ENCODE measurements at regions not wholly inside any gene's neighbourhood (a gene's known extent, or its start where the extent isn't known, plus 50 kb on each side); places are given as distances from the start of the nearest gene placed in this dataset.

DNA sequence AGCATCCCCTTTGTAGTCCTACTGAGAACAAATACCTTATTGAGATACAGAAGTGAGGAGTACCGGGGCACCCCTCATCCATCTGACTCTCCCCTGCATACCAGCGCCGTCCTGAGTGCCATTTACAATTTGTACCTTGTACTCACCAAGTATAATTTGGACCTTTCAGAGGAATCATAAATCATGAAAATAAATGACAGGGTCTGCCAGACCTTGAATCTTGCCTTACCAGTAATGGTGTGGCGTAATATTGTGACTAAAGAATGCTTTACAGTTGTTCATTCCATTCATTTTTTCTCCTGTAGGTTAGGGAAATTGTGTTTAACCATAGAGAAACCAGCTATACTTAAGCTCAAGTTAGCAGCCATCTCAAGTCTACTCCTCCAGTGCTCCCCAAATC, 243.7 kb upstream of the RGS6 start:
- TF ChIP-seq CTCF (IDR thresholded peaks at IDR 0.05) (no peak), POLR2A (IDR thresholded peaks at IDR 0.05) (no peak)
